ENCODE measurements at regions not wholly inside any gene's neighbourhood (a gene's known extent, or its start where the extent isn't known, plus 50 kb on each side); places are given as distances from the start of the nearest gene placed in this dataset.

- in situ Hi-C loops (cut with MboI; ENCODE audit: low pct_unique_long_range_greater_than_20kb in 2 of 9, low sequenced_read_pairs in 9 of 9, unreplicated experiment in 9 of 9): loop anchor here in 3 of 9 experiments (25.0 kb wide), 1 partner anchor 817 kb away; no protein-coding TSS in a partner anchor
- WGBS, 10 experiments: 6 to 100% (median 80%) methylated on average over 1 to 2 of the region's 2 CpGs; no CpG with 5 or more reads in 4 of the 10 experiments
- ATAC-seq (replicated peaks in 6 of 8): no peak
These were observed 163.2 kb downstream of the PAH start for GRCh38 chr12:102753802-102754201.

GRCh38 chr12:102748704-102749103, 168.3 kb downstream of the PAH start:
- Histone ChIP-seq H3K27ac (no peak overlapping the region), H3K4me3 (no peak overlapping the region), H3K4me1 (replicated peaks in 1 of 2) (no peaks in the 10 kb centered on the region)
- no peak for ATAC-seq (replicated peaks in 6 of 8)
- in situ Hi-C loops (cut with MboI; ENCODE audit: low pct_unique_long_range_greater_than_20kb in 2 of 9, low sequenced_read_pairs in 9 of 9, unreplicated experiment in 9 of 9): no loop called here
- WGBS, 10 experiments: 5 to 100% (median 74%) methylated on average over 1 to 3 of the region's 3 CpGs; no CpG with 5 or more reads in 2 of the 10 experiments

More at GRCh38 chr12:102753802-102754201, 163.2 kb downstream of the PAH start:
- Histone ChIP-seq H3K4me1 (replicated peaks in 1 of 2) (peaks cover 0 to 6% of the 10 kb centered on the region in 2 donors), H3K4me3 (no peak overlapping the region), H3K27ac (no peak overlapping the region)

- Histone ChIP-seq H3K4me3 (no peak overlapping the region), H3K4me1 (replicated peaks in 1 of 2) (no peaks in the 10 kb centered on the region), H3K27ac (no peak overlapping the region)
- ATAC-seq (replicated peaks in 6 of 8): peak in 1 of 8 experiments; percentile 71
- 13 to 100% (median 78%) methylated on average over 1 to 4 of the region's 4 CpGs; no CpG with 5 or more reads in 2 of the 10 experiments for WGBS, 10 experiments
- in situ Hi-C loops (cut with MboI; ENCODE audit: low pct_unique_long_range_greater_than_20kb in 2 of 9, low sequenced_read_pairs in 9 of 9, unreplicated experiment in 9 of 9): no loop called here
These were observed 170.1 kb downstream of the PAH start for GRCh38 chr12:102746963-102747362.

GRCh38 chr12:102745971-102746600, 171.0 kb downstream of the PAH start:
- Histone ChIP-seq H3K27ac (no peak overlapping the region), H3K4me3 (no peak overlapping the region), H3K4me1 (replicated peaks in 1 of 2) (no peaks in the 10 kb centered on the region)
- in situ Hi-C loops (cut with MboI; ENCODE audit: low pct_unique_long_range_greater_than_20kb in 2 of 9, low sequenced_read_pairs in 9 of 9, unreplicated experiment in 9 of 9): no loop called here
- WGBS, 10 experiments: 53 to 97% (median 78%) methylated on average over 1 to 8 of the region's 8 CpGs; no CpG with 5 or more reads in 4 of the 10 experiments
- ATAC-seq (replicated peaks in 6 of 8): no peak

- Histone ChIP-seq H3K4me1 (replicated peaks in 1 of 2) (no peaks in the 10 kb centered on the region), H3K27ac (no peak overlapping the region), H3K4me3 (no peak overlapping the region)
- in situ Hi-C loops (cut with MboI; ENCODE audit: low pct_unique_long_range_greater_than_20kb in 2 of 9, low sequenced_read_pairs in 9 of 9, unreplicated experiment in 9 of 9): no loop called here
- ATAC-seq (replicated peaks in 6 of 8): no peak
- 4 to 100% (median 79%) methylated on average over 2 to 3 of the region's 3 CpGs; no CpG with 5 or more reads in 1 of the 10 experiments for WGBS, 10 experiments
These were observed 175.8 kb downstream of the PAH start for GRCh38 chr12:102741196-102741595.

GRCh38 chr12:102740141-102740955, 176.7 kb downstream of the PAH start:
- Histone ChIP-seq H3K4me3 (no peak overlapping the region), H3K4me1 (replicated peaks in 1 of 2) (no peaks in the 10 kb centered on the region), H3K27ac (no peak overlapping the region)
- in situ Hi-C loops (cut with MboI; ENCODE audit: low pct_unique_long_range_greater_than_20kb in 2 of 9, low sequenced_read_pairs in 9 of 9, unreplicated experiment in 9 of 9): no loop called here
- WGBS, 10 experiments: 0 to 100% (median 68%) methylated on average over 1 to 3 of the region's 3 CpGs; no CpG with 5 or more reads in 1 of the 10 experiments
- ATAC-seq (replicated peaks in 6 of 8): peak in 5 of 8 experiments; percentile 43 to 77 (median 58)

GRCh38 chr12:102736328-102736727, 180.7 kb downstream of the PAH start:
- Histone ChIP-seq H3K4me1 (replicated peaks in 1 of 2) (no peaks in the 10 kb centered on the region), H3K27ac (no peak overlapping the region), H3K4me3 (no peak overlapping the region)
- WGBS, 10 experiments: 100% methylated on average over 1 of the region's 1 CpG; no CpG with 5 or more reads in 6 of the 10 experiments
- in situ Hi-C loops (cut with MboI; ENCODE audit: low pct_unique_long_range_greater_than_20kb in 2 of 9, low sequenced_read_pairs in 9 of 9, unreplicated experiment in 9 of 9): no loop called here
- ATAC-seq (replicated peaks in 6 of 8): no peak

- H3K27ac ChIP-seq: no peak overlapping the region
- H3K4me1 ChIP-seq (replicated peaks in 1 of 2): no peaks in the 10 kb centered on the region
- no peak overlapping the region for H3K4me3 ChIP-seq
- ATAC-seq (replicated peaks in 6 of 8): no peak
- in situ Hi-C loops (cut with MboI; ENCODE audit: low pct_unique_long_range_greater_than_20kb in 2 of 9, low sequenced_read_pairs in 9 of 9, unreplicated experiment in 9 of 9): no loop called here
- WGBS, 10 experiments: 14 to 100% (median 75%) methylated on average over 1 to 2 of the region's 3 CpGs; no CpG with 5 or more reads in 3 of the 10 experiments
These were observed 181.9 kb downstream of the PAH start for GRCh38 chr12:102735104-102735503.

- no peak overlapping the region for H3K27ac ChIP-seq
- WGBS, 10 experiments: 10 to 88% (median 74%) methylated on average over 1 to 8 of the region's 8 CpGs; no CpG with 5 or more reads in 1 of the 10 experiments
- no peak for ATAC-seq (replicated peaks in 6 of 8)
- in situ Hi-C loops (cut with MboI; ENCODE audit: low pct_unique_long_range_greater_than_20kb in 2 of 9, low sequenced_read_pairs in 9 of 9, unreplicated experiment in 9 of 9): no loop called here
- H3K4me1 ChIP-seq (replicated peaks in 1 of 2): no peaks in the 10 kb centered on the region
- H3K4me3 ChIP-seq: no peak overlapping the region
These were observed 186.0 kb downstream of the PAH start for GRCh38 chr12:102730996-102731395.

GRCh38 chr12:102728506-102729242, 188.4 kb downstream of the PAH start:
- in situ Hi-C loops (cut with MboI; ENCODE audit: low pct_unique_long_range_greater_than_20kb in 2 of 9, low sequenced_read_pairs in 9 of 9, unreplicated experiment in 9 of 9): no loop called here
- Histone ChIP-seq H3K27ac (no peak overlapping the region), H3K4me1 (replicated peaks in 1 of 2) (no peaks in the 10 kb centered on the region), H3K4me3 (no peak overlapping the region)
- 20 to 89% (median 80%) methylated on average over 1 to 5 of the region's 5 CpGs; no CpG with 5 or more reads in 3 of the 10 experiments for WGBS, 10 experiments
- no peak for ATAC-seq (replicated peaks in 6 of 8)

GRCh38 chr12:102726686-102727085, 190.4 kb downstream of the PAH start:
- H3K4me3 ChIP-seq: no peak overlapping the region
- no peak overlapping the region for H3K27ac ChIP-seq
- no peaks in the 10 kb centered on the region for H3K4me1 ChIP-seq (replicated peaks in 1 of 2)
- 20 to 100% (median 85%) methylated on average over 1 to 4 of the region's 4 CpGs; no CpG with 5 or more reads in 1 of the 10 experiments for WGBS, 10 experiments
- no peak for ATAC-seq (replicated peaks in 6 of 8)
- in situ Hi-C loops (cut with MboI; ENCODE audit: low pct_unique_long_range_greater_than_20kb in 2 of 9, low sequenced_read_pairs in 9 of 9, unreplicated experiment in 9 of 9): no loop called here

- no peak overlapping the region for H3K27ac ChIP-seq
- ATAC-seq (replicated peaks in 6 of 8): no peak
- H3K4me1 ChIP-seq (replicated peaks in 1 of 2): no peaks in the 10 kb centered on the region
- 40 to 100% (median 75%) methylated on average over 1 to 2 of the region's 2 CpGs; no CpG with 5 or more reads in 4 of the 10 experiments for WGBS, 10 experiments
- in situ Hi-C loops (cut with MboI; ENCODE audit: low pct_unique_long_range_greater_than_20kb in 2 of 9, low sequenced_read_pairs in 9 of 9, unreplicated experiment in 9 of 9): no loop called here
- H3K4me3 ChIP-seq: no peak overlapping the region
These were observed 194.9 kb downstream of the PAH start for GRCh38 chr12:102722147-102722546.

GRCh38 chr12:102708108-102708507, 208.9 kb downstream of the PAH start:
- Histone ChIP-seq H3K27ac (no peak overlapping the region), H3K4me1 (replicated peaks in 1 of 2) (no peaks in the 10 kb centered on the region), H3K4me3 (no peak overlapping the region)
- in situ Hi-C loops (cut with MboI; ENCODE audit: low pct_unique_long_range_greater_than_20kb in 2 of 9, low sequenced_read_pairs in 9 of 9, unreplicated experiment in 9 of 9): no loop called here
- WGBS, 10 experiments: 14 to 100% (median 70%) methylated on average over 1 to 3 of the region's 3 CpGs; no CpG with 5 or more reads in 6 of the 10 experiments
- peak in 2 of 8 experiments; percentile 27 to 69 for ATAC-seq (replicated peaks in 6 of 8)
